Limb (tissue), 2 donors: ENCODE measurements at regions not wholly inside any gene's neighbourhood (a gene's known extent, or its start where the extent isn't known, plus 50 kb on each side); places are given as distances from the start of the nearest gene placed in this dataset.

Source experiments
- DNase-seq, 2 donors: peaks; one replicate each; pipeline ENCODE4 v3.0.0-alpha.2; 2016; ENCODE audit errors: extremely low spot score in 2 of 2

DNA sequence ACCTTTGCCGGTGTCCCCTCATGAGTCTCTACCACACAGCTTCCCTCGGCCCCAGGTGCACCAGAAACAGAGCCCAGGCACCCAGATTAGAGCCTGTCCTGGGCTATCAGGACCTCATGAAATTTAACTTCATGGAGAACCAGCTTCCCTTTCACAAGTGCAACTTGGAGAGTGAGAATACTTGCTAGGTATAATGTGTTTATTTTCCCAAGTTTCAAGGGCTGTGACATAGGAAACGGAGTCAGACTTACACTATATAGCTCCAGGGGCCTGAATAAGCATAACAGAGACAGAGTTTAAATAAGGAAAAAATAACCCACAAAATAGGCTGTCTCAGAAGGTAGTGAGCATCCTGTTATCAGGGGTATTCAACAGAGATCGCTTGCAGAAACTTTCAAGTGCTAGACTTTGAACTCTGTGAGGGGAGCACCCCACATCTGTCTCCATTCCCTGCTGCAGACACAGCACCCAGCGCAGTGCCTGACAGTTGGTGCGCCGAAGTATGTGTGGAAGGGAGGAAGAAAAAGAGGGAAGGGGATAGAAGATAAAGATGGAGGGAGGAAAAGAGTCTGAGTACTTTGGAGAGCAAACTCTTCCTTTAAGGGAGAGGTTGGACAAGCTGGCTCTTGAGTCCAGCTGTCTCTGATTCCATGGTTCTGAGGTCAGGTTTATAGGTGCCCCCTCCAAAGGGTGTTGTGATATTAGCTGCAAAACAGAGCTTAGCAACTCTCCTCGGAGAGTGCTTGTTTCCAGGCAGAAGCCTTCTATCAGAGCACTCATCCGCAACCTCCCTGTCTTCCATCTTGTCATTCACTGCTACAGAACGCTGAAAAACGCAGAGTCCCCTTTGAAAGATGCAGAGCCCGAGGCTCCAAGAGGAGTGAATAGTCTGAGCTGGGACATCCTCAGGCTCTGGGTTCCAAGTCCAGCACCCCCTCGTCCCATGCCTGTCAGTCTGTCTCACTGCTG is 84.8 kb downstream of the CPN2 start:
- DNase-seq, result peak in 1 of 2 donors; percentile 26

DNA sequence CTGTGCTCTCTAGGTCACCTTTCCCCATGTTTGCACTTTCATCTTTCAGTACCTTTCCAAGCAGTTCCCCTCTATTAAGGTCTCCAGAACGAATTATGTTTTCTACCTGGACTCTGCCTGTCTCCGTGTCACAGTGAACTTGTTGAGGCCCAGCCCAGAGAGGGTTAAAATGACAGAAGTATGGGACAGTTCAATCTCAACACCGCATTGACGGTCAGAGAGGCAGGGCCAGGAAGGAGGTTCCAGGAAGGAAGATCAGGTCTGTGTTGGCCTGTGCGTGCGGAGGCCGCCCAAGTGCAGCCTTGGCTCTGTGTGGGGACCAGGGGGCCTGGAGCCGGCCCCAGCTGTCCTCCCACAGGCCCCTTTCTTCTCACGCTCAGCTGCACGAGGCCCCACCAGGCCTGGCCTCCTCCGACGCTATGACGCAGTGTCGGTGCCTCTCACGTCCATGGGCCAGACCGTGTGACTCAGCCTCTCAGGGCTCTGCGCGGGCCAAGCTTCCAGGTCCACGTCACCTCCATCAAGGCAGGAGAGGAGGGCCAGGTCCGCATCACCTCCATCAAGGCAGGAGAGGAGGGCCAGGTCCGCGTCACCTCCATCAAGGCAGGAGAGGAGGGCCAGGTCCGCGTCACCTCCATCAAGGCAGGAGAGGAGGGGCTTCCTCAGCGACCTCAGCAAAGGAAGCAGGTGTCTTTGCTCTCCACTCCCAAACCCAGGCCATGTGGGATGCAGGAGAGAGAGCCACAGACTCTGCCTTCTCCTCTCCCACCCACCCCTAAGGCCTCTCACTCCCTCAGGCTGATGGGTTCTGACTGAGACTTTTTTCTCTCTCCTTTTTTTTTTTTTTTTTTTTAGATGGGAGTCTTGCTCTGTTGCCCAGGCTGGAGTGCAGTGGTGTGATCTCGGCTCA is 83.1 kb downstream of the CPN2 start:
- DNase-seq, result peak in 1 of 2 donors; percentile 34

DNA sequence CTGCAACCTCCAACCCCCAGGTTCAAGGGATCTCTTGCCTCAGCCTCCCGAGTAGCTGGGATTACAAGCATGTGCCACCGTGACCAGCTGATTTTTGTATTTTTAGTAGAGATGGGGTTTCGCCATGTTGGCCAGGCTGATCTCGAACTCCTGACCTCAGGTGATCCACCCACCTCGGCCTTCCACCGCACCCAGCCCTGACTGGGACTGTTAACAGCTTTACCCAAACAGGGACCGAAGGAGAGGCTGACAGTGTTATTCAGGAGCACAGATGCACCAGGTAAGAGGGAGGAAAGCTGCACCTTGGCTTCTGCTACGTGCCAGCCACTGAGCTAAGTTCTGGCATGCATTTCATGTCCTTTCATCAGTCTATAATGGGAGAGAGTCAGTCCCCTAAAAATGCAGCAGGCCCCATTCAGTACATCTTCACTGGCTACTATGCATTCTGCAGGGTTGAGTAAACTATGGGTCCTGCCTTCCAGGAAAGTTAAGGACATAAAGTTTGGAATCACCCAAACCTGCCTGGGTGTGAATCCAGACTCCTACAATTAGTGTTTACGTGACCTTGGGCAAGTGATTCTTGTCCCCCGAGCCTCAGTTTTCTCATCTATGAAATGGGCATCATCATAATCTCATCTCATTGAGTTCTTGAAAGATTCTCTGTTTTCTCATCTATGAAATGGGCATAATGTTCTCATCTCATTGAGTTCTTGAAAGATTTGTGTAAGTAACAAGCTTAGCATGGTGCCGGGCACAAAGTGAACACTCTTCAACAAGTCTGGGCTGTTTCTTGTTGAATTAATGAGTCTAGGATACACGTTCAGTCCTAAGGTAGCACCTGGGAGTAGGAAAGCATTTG is 82.2 kb downstream of the CPN2 start:
- DNase-seq, result peak in 1 of 2 donors; percentile 17

DNA sequence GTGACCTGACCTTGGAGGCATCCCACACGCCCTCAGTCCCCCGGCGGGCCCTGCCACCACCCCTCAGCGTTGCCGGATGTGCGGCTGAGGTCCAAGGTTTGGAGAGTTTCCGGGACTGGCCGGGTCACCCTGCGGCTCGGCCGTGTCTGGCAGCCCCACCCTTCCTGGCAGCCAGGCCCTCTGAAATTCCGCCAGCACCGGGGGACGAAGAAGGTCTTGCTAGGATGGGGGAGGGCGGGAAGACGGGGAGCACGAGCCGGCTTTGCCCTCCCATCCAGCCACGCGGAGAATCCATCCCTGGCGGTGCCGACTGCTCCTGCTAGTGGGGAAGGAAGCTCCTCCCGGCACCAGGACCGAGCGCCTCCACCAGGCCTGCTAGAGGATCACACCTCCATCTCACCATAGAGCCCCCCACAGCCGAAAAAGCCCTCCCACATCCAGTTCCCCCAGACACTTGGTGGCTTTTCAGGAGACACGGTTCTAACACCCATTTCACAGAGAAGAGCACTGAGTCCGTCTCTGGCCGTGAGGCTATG is 81.5 kb downstream of the CPN2 start:
- DNase-seq, result peak in 1 of 2 donors; percentile 79

DNA sequence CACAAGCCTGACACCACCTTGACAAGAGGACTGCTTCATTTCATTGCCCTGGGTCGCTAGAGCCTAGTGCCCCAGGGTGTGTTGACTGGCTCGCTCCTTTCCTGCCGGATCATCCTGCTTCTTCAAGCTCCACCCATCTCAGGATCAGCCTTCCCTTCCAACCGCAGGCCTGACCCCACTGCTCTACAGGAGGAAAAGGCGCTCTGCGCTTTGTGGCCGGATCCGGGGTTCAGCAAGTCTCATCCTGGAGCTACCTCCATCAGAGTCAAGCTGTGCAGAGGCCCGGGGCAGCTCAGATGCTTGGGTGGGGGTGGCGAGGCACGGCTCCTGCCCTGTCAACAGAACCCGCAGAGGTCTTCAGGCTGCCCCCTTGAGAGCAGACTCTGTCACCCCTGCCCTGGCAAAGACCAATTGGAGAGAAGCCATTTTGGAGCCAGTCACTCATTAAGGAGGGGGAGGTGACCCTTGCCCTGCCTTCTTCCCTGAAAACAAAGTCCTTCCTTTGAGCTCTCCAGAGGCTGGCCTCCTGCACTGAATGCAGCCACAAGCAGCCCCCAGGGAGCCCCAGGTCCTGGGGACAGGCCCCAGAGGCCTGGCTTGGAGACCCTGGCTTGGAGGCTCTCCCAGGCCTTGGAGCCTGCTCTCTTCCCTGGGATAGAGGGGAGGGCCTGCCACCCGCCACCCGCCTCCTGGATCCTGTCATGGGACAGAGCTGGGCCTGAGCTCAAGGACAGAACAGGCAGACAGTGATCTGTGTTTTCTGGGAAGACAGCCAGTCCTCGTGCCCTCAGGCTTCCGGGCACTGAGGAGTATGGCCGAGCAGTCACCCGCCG is 80.3 kb downstream of the CPN2 start:
- DNase-seq, result peak in 1 of 2 donors; percentile 70

DNA sequence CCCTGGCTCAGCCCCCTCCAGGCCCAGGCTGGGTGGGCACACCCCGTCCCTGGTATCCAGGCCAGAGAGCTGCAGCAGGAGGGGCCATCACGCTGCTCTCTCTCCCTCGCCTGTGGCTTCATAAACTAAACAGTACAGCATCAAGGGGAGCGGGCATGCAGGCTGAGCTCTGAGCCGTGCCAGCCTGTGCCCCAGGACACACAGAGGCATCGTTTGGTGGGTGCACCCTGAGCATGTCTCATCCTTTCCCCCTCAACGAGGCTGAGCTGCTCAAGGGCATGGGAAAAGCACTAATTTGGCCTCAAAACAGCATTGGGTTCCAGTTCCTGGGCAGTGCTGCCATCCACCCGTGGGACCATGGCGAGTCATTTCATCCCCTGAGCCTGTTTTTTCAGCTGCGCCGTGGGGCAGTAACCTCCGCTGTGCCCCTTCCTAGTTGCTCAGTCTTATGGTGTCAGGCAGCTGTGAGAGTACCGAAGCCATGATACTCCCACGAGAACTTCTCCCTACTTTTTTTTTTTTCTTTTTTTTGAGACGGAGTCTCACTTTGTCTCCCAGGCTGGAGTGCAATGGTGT is 79.6 kb downstream of the CPN2 start:
- no peak for DNase-seq

DNA sequence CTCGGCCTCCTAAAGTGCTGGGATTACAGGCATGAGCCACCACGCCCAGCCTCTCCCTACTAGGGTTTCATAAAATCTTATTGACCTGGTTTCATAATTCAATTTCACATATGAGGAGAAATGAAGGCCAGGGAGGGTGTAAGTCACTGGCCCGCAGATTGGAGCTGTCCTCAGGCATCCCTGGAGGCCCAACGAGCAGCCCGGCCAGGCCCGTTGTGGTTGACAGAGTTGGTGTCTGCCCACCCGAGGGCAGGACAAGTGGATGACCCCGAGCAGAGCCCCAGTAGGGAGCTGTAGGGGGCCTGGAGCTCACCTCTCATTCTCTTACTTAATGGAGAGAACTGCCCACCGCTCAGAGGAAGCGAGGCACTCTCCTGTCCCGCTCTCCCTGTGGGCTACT is 78.9 kb downstream of the CPN2 start:
- peak in 1 of 2 donors; percentile 29 for DNase-seq

DNA sequence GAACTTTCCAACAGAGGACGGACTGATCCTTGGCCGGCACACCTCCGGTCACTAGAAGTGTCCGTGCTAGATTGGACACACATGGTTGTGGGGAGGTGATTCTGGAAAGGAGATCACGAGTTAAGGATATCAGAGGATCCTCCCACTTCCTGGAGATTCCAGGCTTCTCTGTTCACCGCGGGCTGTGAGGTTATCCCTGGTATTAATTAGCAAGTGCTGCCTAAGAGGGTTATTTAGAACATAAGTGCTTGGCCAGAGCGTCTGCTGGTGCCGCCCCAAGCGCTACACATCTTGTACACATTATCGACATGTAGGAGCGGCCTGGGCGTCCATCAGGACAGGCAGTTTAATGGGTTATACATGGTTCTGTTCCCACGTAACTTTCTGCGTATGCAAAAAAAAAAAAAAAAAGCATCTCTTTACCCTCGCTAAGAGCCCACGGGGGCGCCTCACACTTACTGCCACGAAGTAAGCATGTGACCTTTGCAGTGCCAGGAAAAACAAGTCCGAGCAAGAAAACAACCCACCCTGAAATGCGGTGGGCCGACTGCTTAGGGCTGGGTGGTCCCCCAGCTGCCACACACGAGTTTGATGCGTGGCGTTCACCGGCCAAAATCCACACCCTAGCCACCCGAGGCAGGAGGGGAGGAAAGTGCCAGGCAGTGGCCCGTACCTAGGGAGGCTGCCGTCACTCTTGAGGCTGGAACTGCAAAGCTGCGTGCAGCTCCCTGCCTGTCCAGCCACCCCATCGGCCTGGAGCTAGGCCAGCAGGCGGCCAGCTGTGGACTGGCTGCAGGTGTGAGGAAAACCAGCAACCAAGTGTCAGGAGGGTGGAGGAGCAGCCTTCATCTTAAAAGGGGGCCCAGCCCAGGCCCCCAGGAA is 78.0 kb downstream of the CPN2 start:
- DNase-seq, result peak; percentile 51 to 73

DNA sequence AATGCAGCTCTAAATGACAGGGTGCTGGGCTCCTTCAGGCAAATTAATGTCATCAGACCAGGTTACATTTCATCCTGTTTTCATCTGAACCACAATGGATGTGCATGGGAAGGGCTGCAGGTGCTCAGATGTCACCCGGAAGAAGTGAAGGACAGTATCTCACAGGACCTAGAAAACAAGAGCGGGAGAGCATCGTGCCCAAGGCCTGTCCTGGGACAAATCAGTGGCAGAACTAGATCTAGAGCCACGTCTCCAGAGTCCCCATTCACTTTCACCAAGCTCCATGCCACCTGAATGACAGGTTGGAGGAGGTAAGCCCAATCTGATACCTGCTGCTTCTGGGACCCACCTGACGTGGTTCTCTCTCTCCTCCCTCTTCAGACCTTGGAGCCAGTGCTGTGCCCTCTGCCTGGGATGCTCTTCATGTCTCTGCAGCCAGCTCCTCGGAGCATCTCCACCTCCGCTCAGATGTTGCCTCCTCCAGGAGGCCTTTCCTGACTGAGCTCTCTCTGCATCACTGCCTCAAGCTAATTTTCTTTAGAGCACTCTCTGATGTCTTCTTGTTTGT is 77.3 kb downstream of the CPN2 start:
- DNase-seq, result peak in 1 of 2 donors; percentile 20

DNA sequence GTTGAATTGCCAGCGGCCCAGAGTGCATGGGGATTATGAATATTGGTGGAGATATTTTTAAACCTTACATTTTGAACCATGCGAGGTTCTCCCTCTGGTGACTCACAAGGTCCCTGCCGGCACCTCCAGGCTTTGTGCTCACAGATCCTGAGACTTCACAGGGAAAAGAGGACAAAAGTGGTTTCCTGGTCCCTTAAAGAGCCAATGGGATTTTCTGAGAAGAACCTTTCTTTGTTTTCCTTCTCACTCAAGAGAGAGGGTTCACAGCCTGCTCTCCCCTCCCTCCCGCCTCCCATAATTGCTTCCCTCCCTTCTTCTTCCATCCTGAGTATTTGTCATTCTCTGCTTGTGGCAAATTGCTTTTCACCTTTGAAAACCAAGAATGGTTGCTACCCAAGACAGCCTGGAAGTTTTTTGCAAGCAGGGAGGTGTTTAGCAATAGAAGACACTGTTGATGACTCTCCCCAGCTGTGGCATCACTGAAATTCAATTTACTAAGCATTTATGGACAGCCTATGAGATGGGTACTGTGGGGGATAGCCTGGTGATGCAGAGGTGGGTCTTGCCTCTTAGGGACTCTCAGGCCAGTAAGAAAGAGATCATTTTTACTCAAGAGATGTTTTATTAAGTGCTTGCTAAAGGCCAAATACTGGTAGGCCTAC is 76.6 kb downstream of the CPN2 start:
- DNase-seq, result peak in 1 of 2 donors; percentile 12

DNA sequence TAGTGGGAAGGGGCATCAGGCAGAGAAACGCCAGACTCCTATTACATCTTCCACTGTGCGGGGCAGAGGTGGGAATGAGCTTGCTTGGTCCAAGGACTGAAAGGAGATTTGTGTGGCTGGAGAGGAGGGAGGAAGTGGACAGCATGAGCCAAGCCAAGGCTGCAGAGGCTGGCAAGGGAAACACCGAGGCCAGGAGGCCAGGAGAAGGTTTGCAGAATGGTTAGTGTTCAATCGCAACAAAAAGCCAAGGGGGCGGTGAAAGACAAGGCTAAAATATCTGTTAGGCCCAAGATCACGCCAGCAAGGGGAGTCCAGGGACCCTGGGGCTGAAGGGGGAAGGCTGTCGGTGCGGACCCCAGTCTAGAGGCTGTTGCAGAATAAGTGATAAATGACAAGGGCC is 75.8 kb downstream of the CPN2 start:
- DNase-seq, result peak in 1 of 2 donors; percentile 44

DNA sequence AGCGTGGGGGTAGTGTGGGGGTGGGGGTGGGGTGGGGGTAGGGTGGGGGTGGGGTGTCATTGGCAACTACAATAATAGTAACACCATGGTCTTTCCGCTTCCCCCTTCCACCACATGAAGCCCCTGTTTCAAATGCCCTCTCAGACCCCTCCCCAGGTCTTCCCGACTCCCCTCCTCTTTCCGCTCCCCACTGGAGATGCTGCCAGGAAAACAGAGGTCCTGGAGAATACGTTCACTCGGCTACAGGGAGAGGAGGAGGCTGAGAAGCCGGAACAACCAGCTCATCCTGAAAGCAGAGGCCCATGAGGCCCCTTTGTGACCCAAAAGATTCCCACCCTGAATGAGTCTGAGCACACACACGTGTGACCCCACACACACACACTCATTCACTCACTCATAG is 75.4 kb downstream of the CPN2 start:
- DNase-seq, result peak in 1 of 2 donors; percentile 48

DNA sequence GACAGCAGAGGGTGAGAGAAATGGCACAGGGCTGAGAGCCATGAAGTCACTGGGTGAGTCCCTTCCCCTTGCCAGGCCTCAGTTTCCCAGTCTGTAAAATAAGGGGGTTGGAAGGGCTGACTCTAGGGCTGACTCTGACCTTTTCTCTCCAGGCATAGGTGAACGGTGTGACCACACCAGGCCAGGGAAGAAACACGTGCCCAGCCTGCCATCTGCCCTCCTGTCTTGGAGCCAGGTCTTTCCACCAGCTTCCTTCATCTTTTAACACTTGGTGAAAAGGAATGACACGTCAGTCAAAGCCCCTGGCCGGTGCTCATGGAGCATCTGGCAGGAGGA is 74.4 kb downstream of the CPN2 start:
- DNase-seq, result no peak

DNA sequence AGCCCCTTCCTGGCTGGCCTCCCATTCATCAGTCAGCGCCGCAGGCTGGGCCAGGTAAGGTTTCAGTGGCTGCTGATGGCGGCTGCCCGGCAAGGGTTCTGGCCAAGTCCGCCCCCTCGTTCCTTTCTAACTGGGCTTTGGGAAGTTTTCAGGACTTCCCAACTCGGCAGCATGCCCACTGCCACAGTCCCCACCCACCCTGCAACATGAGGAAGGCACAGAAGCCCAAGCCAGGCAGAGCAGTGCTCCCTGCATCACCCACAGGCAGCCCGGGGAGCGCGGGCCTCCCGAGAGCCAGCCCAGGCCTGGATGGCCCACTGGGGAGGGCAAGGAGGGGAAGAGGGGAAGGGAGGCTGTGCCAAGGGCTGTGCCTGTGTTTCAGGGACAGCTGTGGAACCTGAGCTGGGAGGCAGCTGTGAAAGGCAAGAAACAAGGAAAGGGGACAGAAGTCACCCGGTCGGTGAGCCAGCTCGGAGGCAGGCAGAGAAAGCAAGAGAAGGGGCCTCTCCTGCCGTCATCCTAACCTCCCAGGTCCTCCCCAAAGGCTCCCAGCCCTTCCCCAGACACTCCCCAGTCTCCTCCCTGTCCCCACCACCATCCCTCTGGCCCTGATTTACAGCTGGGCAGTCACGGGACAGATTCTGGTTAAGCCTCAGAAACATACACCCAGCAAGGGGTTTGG is 73.9 kb downstream of the CPN2 start:
- peak; percentile 74 to 84 for DNase-seq

DNA sequence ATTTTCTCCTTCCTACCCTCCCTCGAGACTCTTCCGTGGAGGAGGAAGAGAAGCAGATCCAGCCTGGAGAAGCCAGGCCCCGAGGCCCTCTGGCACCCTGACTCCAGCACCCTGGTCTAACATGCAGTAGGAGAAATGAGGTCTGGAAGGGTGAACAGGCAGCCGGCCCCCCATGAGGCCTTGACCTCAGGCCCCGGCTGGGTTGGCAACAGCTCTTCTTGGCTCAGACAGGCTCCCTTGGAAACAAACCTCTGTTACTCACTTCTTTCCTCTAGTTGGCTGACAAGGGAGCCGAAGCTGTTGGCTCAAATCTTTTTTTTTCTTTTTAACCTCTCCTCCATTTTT is 73.4 kb downstream of the CPN2 start:
- peak; percentile 75 to 78 for DNase-seq

DNA sequence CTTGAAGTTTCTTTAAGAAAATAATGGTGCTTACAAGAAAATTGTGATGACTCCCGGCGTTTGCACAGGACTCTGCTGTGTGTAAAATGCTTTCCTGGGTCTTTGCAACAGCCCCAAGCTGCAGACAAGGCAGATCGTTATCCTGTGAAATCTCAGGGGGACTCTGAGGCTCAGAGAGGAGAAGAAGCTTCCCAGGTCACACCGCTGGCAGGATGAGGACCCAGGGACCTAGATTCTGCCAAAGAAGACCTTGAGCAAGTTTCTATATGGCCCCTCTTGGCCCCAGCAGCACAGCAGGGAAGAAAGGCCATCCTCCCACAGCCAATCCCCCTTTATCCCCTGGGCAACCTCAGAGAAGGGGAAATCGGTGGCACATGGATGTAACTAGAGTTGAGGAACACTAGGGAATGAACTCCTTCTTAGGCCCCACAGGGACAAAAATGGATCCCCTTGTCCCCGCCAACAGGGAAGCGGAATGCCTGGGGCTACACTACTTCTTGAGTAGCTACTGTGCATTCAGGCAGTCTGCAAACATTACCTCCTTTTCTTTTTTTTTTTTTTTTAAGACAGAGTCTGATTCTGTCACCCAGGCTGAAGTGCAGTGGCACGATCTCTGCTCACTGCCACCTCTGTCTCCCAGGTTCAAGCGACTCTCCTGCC is 72.8 kb downstream of the CPN2 start:
- peak in 1 of 2 donors; percentile 24 for DNase-seq

DNA sequence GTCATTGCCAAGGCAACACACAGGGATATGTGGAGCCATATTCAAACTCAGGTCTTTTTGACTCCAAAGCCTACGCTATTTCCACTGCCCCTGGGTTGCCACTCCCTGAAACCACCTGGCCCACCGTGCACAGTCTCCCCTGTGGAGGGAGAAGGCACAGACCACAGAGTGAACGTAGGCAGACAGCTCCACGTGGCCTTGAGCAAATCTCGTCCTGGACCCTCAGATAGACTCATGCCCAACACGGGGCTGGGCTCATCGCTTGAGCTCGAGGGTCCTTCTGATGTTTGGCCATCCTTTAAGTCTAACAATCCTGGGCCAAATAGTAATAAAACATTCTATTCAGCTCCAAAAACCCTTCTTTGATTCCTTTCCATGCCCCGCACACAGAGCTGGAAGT is 72.0 kb downstream of the CPN2 start:
- peak in 1 of 2 donors; percentile 8 for DNase-seq
